Thoracic aorta (tissue), 2 donors: ENCODE measurements at regions not wholly inside any gene's neighbourhood (a gene's known extent, or its start where the extent isn't known, plus 50 kb on each side); places are given as distances from the start of the nearest gene placed in this dataset.

ENCODE experiments used
- ATAC-seq: fragments of 150-250 bp; one replicate; pipeline ENCODE4 v1.8.0; 2017; ENCODE audit warnings: low read depth; ENCODE audit not compliant: insufficient number of reproducible peaks, low FRiP score
- DNase-seq: peaks from one replicate; pipeline ENCODE4 v3.0.0-alpha.2; 2020; ENCODE audit warnings: low spot score
- H3K27ac ChIP-seq, 2 donors: fragments of 200-600 bp; sonication (generic); 1 replicate in 1 of 2; 2 replicates in 1 of 2; pipeline ENCODE4 v1.5.1; 2016; ENCODE audit warnings: mild to moderate bottlenecking in 2 of 2, moderate library complexity in 2 of 2
- H3K27me3 ChIP-seq: fragments of 200-600 bp; sonication (generic); replicated peaks from 2 replicates; pipeline ENCODE4 v1.6.0; 2016; ENCODE audit warnings: mild to moderate bottlenecking; ENCODE audit not compliant: insufficient read depth
- H3K36me3 ChIP-seq: fragments of 200-600 bp; sonication (generic); one replicate; pipeline ENCODE4 v1.5.1; 2016
- H3K4me1 ChIP-seq, 2 donors: fragments of 200-600 bp; sonication (generic); 1 replicate in 1 of 2; 2 replicates in 1 of 2; pipeline versions ENCODE4 v1.5.1 to v1.6.0; 2016; ENCODE audit warnings: low read depth in 2 of 2, mild to moderate bottlenecking in 1 of 2; ENCODE audit not compliant: control insufficient read depth in 1 of 2
- H3K4me3 ChIP-seq: fragments of 200-600 bp; sonication (generic); 2 replicates; pipeline ENCODE4 v1.5.1; 2016; ENCODE audit warnings: mild to moderate bottlenecking
- H3K9me3 ChIP-seq: fragments of 200-600 bp; sonication (generic); 2 replicates; pipeline ENCODE4 v1.5.1; 2016
- CTCF ChIP-seq: fragments of 200-600 bp; sonication (generic); IDR thresholded peaks from one replicate; pipeline ENCODE4 v1.5.1; 2019; ENCODE audit warnings: antibody characterized with exemption

DNA sequence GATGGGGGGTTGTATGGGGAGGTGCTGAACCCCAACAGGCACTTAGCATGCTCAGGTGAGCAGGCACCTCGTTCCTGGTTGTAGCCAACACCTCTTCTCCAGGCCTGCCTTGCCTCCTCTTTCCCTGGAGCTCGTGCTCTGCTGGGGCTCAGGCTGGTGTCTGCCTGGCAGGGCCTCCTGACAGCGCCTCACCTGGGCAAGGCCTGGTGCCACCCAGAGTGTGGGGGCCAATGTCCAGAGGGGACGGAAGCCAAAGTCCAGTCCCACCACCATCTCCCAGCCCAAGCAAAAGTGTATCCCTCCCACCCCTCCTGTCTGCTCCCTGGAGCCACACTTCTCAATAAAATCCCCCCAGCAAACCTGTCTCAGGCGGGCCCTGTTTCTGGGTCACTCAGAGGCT is 304.2 kb upstream of the TNRC6C start:
- Histone ChIP-seq H3K27me3 (no peaks in the 10 kb centered on the region), H3K4me3 (no peak overlapping the region), H3K9me3 (peaks cover 2% of the 10 kb centered on the region), H3K36me3 (no peaks in the 10 kb centered on the region), H3K27ac (no peak overlapping the region), H3K4me1 (no peaks in the 10 kb centered on the region)
- DNase-seq = no peak
- ATAC-seq = no peak
- TF ChIP-seq CTCF = no peak

GRCh38 chr17:77654850-77655249 is 303.7 kb upstream of the TNRC6C start:
- Histone ChIP-seq H3K27me3 (no peaks in the 10 kb centered on the region), H3K4me1 (no peaks in the 10 kb centered on the region), H3K36me3 (no peaks in the 10 kb centered on the region), H3K27ac (no peak overlapping the region), H3K9me3 (peaks cover 2% of the 10 kb centered on the region), H3K4me3 (no peak overlapping the region)
- DNase-seq (no peak), ATAC-seq (no peak)
- no peak for TF ChIP-seq CTCF

DNA sequence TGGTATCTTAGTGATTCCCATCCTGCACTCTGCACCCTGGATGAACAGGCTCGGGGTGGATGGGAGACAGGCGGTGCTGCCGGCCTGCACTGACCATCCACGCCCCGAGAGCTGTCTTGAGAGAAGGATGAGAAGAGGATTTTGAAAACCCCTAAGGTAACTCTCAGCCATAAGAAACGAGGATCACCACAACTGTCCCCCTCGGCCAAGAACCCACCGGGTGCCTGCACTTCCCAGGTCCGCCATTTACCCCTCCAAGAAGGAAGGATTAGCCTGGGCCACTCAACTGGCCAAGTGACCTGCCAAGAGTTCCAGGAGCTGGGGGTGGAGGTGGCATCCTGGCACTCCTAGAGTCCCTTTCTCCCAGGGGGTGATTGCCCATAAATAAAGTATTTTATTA is 302.4 kb upstream of the TNRC6C start:
- ATAC-seq = no peak
- H3K27ac ChIP-seq = no peak overlapping the region

GRCh38 chr17:77657839-77658238 is 300.7 kb upstream of the TNRC6C start:
- ATAC-seq = no peak

More for the DNA sequence above, 302.4 kb upstream of the TNRC6C start:
- TF ChIP-seq CTCF = no peak
- H3K4me1 ChIP-seq = no peaks in the 10 kb centered on the region
- no peaks in the 10 kb centered on the region for H3K36me3 ChIP-seq
- H3K27me3 ChIP-seq = no peaks in the 10 kb centered on the region
- H3K9me3 ChIP-seq = peaks cover 2% of the 10 kb centered on the region
- no peak for DNase-seq
- H3K4me3 ChIP-seq = no peak overlapping the region

DNA sequence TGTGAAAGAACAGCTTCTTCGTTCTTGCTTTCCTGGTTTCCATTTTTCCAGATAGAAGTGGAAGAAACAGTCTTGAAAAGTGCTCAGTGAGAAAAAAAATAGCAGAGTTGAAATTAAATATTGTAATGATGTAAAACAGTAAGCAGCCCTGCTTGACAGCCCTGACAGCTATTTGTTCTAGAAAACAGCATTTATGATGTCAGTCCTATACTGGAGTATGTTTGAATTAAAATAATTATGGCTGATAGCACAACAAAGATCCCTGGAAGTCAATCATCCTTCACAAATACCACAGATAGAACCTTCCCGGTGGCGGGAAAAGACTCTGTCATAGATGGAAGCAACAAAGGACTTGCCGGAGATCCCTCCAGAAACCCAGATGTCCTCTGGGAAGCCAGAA is 298.0 kb upstream of the TNRC6C start:
- Histone ChIP-seq H3K9me3 (peaks cover 2% of the 10 kb centered on the region), H3K27ac (no peak overlapping the region), H3K27me3 (no peaks in the 10 kb centered on the region), H3K4me3 (no peak overlapping the region), H3K4me1 (no peaks in the 10 kb centered on the region), H3K36me3 (no peaks in the 10 kb centered on the region)
- TF ChIP-seq CTCF = no peak
- ATAC-seq = no peak
- no peak for DNase-seq

More at GRCh38 chr17:77657839-77658238, 300.7 kb upstream of the TNRC6C start:
- no peak for TF ChIP-seq CTCF
- H3K27ac ChIP-seq = no peak overlapping the region
- no peaks in the 10 kb centered on the region for H3K36me3 ChIP-seq
- DNase-seq = no peak
- H3K4me3 ChIP-seq = no peak overlapping the region
- peaks cover 2% of the 10 kb centered on the region for H3K9me3 ChIP-seq
- H3K27me3 ChIP-seq = no peaks in the 10 kb centered on the region
- no peaks in the 10 kb centered on the region for H3K4me1 ChIP-seq
